ENCODE measurements at regions not wholly inside any gene's neighbourhood (a gene's known extent, or its start where the extent isn't known, plus 50 kb on each side); places are given as distances from the start of the nearest gene placed in this dataset.

GRCh38 chr10:43942096-43942850 lies 293.6 kb upstream of the ZNF32 start:
- Histone ChIP-seq H3K4me1 (ENCODE audit: low read length) (peaks cover 13% of the 10 kb centered on the region), H3K9me3 (ENCODE audit: insufficient read depth, low read length) (no peaks in the 10 kb centered on the region), H4K20me1 (ENCODE audit: insufficient read depth, low read length) (no peaks in the 10 kb centered on the region), H2AFZ (ENCODE audit: low read depth, low read length) (no peak overlapping the region), H3K4me3 (ENCODE audit: low read length) (no peak overlapping the region), H3K79me2 (ENCODE audit: low read length) (no peaks in the 10 kb centered on the region), H3K27ac (ENCODE audit: low read length) (no peak overlapping the region), H3K36me3 (replicated peaks; ENCODE audit: low read depth, low read length) (no peaks in the 10 kb centered on the region), H3K9ac (ENCODE audit: low read length) (no peak overlapping the region), H3K27me3 (ENCODE audit: low read depth, low read length) (no peaks in the 10 kb centered on the region), H3K4me2 (ENCODE audit: low read length) (no peak overlapping the region)
- TF ChIP-seq EZH2phosphoT487 (IDR thresholded peaks at IDR 0.05; ENCODE audit: low read depth) (no peak), CTCF (IDR thresholded peaks at IDR 0.05; ENCODE audit: low read depth, low read length) (no peak)

- peaks cover 13% of the 10 kb centered on the region for H3K4me1 ChIP-seq (ENCODE audit: low read length)
- no peaks in the 10 kb centered on the region for H3K27me3 ChIP-seq (ENCODE audit: low read depth, low read length)
- no peak for TF ChIP-seq CTCF (IDR thresholded peaks at IDR 0.05; ENCODE audit: low read depth, low read length)
- no peak for TF ChIP-seq EZH2phosphoT487 (IDR thresholded peaks at IDR 0.05; ENCODE audit: low read depth)
- H3K4me2 ChIP-seq (ENCODE audit: low read length): no peak overlapping the region
- no peak overlapping the region for H3K4me3 ChIP-seq (ENCODE audit: low read length)
- H3K36me3 ChIP-seq (replicated peaks; ENCODE audit: low read depth, low read length): no peaks in the 10 kb centered on the region
- no peak overlapping the region for H3K27ac ChIP-seq (ENCODE audit: low read length)
- no peak overlapping the region for H2AFZ ChIP-seq (ENCODE audit: low read depth, low read length)
- no peak overlapping the region for H3K9ac ChIP-seq (ENCODE audit: low read length)
- H4K20me1 ChIP-seq (ENCODE audit: insufficient read depth, low read length): no peaks in the 10 kb centered on the region
- H3K9me3 ChIP-seq (ENCODE audit: insufficient read depth, low read length): no peaks in the 10 kb centered on the region
- H3K79me2 ChIP-seq (ENCODE audit: low read length): no peaks in the 10 kb centered on the region
Measured at GRCh38 chr10:43940898-43941837, 292.5 kb upstream of the ZNF32 start.

- Histone ChIP-seq H3K79me2 (ENCODE audit: low read length) (no peaks in the 10 kb centered on the region), H4K20me1 (ENCODE audit: insufficient read depth, low read length) (no peaks in the 10 kb centered on the region), H3K4me1 (ENCODE audit: low read length) (peaks cover 13% of the 10 kb centered on the region), H3K4me2 (ENCODE audit: low read length) (no peak overlapping the region), H3K27ac (ENCODE audit: low read length) (no peak overlapping the region), H3K9ac (ENCODE audit: low read length) (no peak overlapping the region), H3K4me3 (ENCODE audit: low read length) (no peak overlapping the region), H2AFZ (ENCODE audit: low read depth, low read length) (no peak overlapping the region), H3K9me3 (ENCODE audit: insufficient read depth, low read length) (no peaks in the 10 kb centered on the region), H3K36me3 (replicated peaks; ENCODE audit: low read depth, low read length) (no peaks in the 10 kb centered on the region), H3K27me3 (ENCODE audit: low read depth, low read length) (no peaks in the 10 kb centered on the region)
- TF ChIP-seq CTCF (IDR thresholded peaks at IDR 0.05; ENCODE audit: low read depth, low read length) (no peak), EZH2phosphoT487 (IDR thresholded peaks at IDR 0.05; ENCODE audit: low read depth) (no peak)
Measured at GRCh38 chr10:43939939-43940820, 291.5 kb upstream of the ZNF32 start.
